Mesothelial cell of epicardium (in vitro differentiated cells): ENCODE measurements at regions not wholly inside any gene's neighbourhood (a gene's known extent, or its start where the extent isn't known, plus 50 kb on each side); places are given as distances from the start of the nearest gene placed in this dataset.
"Not testable (repeated sequence)": the region's sequence is repeated elsewhere in the genome, so short reads cannot be mapped to it uniquely, and the experiment has no call there.

Experiments used
- DNase-seq, 2 experiments: peaks; one replicate each; pipeline ENCODE4 v3.0.0; 2021; ENCODE audit warnings: low spot score in 2 of 2; ENCODE audit not compliant: unreplicated experiment in 2 of 2
- H3K27ac Mint-ChIP-seq: 2 replicates; pipeline ENCODE4 v1.8.0; 2021; ENCODE audit warnings: mixed read lengths
- H3K27me3 Mint-ChIP-seq: 2 replicates; pipeline ENCODE4 v1.8.0; 2021; ENCODE audit warnings: low read depth, mixed read lengths
- H3K36me3 Mint-ChIP-seq: 2 replicates; pipeline ENCODE4 v1.8.0; 2021; ENCODE audit warnings: mixed read lengths
- H3K4me1 Mint-ChIP-seq: 2 replicates; pipeline ENCODE4 v1.8.0; 2021; ENCODE audit warnings: mixed read lengths
- H3K4me3 Mint-ChIP-seq: 2 replicates; pipeline ENCODE4 v1.8.0; 2021; ENCODE audit warnings: mild to moderate bottlenecking, moderate library complexity, mixed read lengths
- H3K9me3 Mint-ChIP-seq: 2 replicates; pipeline ENCODE4 v1.8.0; 2021; ENCODE audit warnings: mixed read lengths
- CTCF ChIP-seq: fragments of 200-600 bp; sonication (generic); IDR thresholded peaks from one replicate; pipeline ENCODE4 v1.5.0; 2021; ENCODE audit warnings: antibody characterized with exemption; ENCODE audit not compliant: unreplicated experiment

GRCh38 chr14:106788534-106788933, 1262.2 kb downstream of the TMEM121 start:
- Mint-ChIP-seq H3K36me3 (peaks cover 2% of the 10 kb centered on the region), H3K27me3 (no peaks in the 10 kb centered on the region), H3K4me1 (no peaks in the 10 kb centered on the region), H3K4me3 (no peak overlapping the region), H3K9me3 (peaks cover 69% of the 10 kb centered on the region), H3K27ac (no peak overlapping the region)
- TF ChIP-seq CTCF = no peak
- DNase-seq = no peak

- TF ChIP-seq CTCF = no peak
- Mint-ChIP-seq H3K4me3 (no peak overlapping the region), H3K9me3 (peaks cover 70% of the 10 kb centered on the region), H3K27ac (no peak overlapping the region), H3K4me1 (no peaks in the 10 kb centered on the region), H3K36me3 (peaks cover 2% of the 10 kb centered on the region), H3K27me3 (no peaks in the 10 kb centered on the region)
- no peak for DNase-seq
Measured at GRCh38 chr14:106789318-106789717, 1262.9 kb downstream of the TMEM121 start.

- H3K27me3 Mint-ChIP-seq = no peaks in the 10 kb centered on the region
- H3K27ac Mint-ChIP-seq = no peak overlapping the region
- no peaks in the 10 kb centered on the region for H3K4me1 Mint-ChIP-seq
- TF ChIP-seq CTCF = no peak
- H3K4me3 Mint-ChIP-seq = no peak overlapping the region
- no peak for DNase-seq
- peaks cover 2% of the 10 kb centered on the region for H3K36me3 Mint-ChIP-seq
- H3K9me3 Mint-ChIP-seq = peaks cover 70% of the 10 kb centered on the region
Measured at GRCh38 chr14:106790189-106791036, 1264.0 kb downstream of the TMEM121 start.

GRCh38 chr14:106792543-106792942, 1266.2 kb downstream of the TMEM121 start:
- no peak for DNase-seq
- Mint-ChIP-seq H3K36me3 (no peaks in the 10 kb centered on the region), H3K4me3 (no peak overlapping the region), H3K9me3 (peaks cover 59% of the 10 kb centered on the region), H3K27ac (no peak overlapping the region), H3K27me3 (no peaks in the 10 kb centered on the region), H3K4me1 (no peaks in the 10 kb centered on the region)
- no peak for TF ChIP-seq CTCF

GRCh38 chr14:106798166-106798565, 1271.8 kb downstream of the TMEM121 start:
- H3K27me3 Mint-ChIP-seq, H3K4me1 Mint-ChIP-seq, DNase-seq, H3K27ac Mint-ChIP-seq, H3K36me3 Mint-ChIP-seq, H3K4me3 Mint-ChIP-seq: not testable (repeated sequence)
- H3K9me3 Mint-ChIP-seq = peaks cover 65% of the 10 kb centered on the region

- no peaks in the 10 kb centered on the region for H3K36me3 Mint-ChIP-seq
- no peaks in the 10 kb centered on the region for H3K27me3 Mint-ChIP-seq
- TF ChIP-seq CTCF = no peak
- H3K4me1 Mint-ChIP-seq = no peaks in the 10 kb centered on the region
- DNase-seq = no peak
- peaks cover 77% of the 10 kb centered on the region for H3K9me3 Mint-ChIP-seq
- H3K27ac Mint-ChIP-seq = no peak overlapping the region
- no peak overlapping the region for H3K4me3 Mint-ChIP-seq
Measured at GRCh38 chr14:106802413-106803364, 1276.3 kb downstream of the TMEM121 start.
